ENCODE measurements at regions not wholly inside any gene's neighbourhood (a gene's known extent, or its start where the extent isn't known, plus 50 kb on each side); places are given as distances from the start of the nearest gene placed in this dataset.

- H3K27ac ChIP-seq (replicated peaks; ENCODE audit: low read length) = no peak overlapping the region
- no CpG with 5 or more reads among the region's 3 CpGs for WGBS, 2 donors (ENCODE audit: extremely low coverage in 2 of 2, insufficient read length in 2 of 2, insufficient replicate concordance in 1 of 2)
These were observed 2192.6 kb upstream of the AGA start for GRCh38 chr4:179634862-179635261.

GRCh38 chr4:179662522-179662921 lies 2220.3 kb upstream of the AGA start:
- DNase-seq (ENCODE audit: low spot score) = no peak
- no peak overlapping the region for H2BK12ac ChIP-seq (ENCODE audit: low read length)
- no peaks in the 10 kb centered on the region for H3K36me3 ChIP-seq (replicated peaks in 1 of 2; ENCODE audit: control insufficient read depth in 2 of 2, insufficient read depth in 2 of 2, low read length in 2 of 2)
- no peak overlapping the region for H3K9ac ChIP-seq (ENCODE audit: low read depth, low read length, poor library complexity)
- no peaks in the 10 kb centered on the region for H3K27me3 ChIP-seq (ENCODE audit: control insufficient read depth in 3 of 3, insufficient read depth in 3 of 3, low read depth in 1 of 3, low read length in 3 of 3)
- H3K4me3 ChIP-seq (ENCODE audit: low read length in 2 of 2) = no peak overlapping the region
- no peak overlapping the region for H3K23ac ChIP-seq (ENCODE audit: low read depth, low read length, poor library complexity)
- H3K18ac ChIP-seq (ENCODE audit: low read length) = no peak overlapping the region
- H2AK5ac ChIP-seq (ENCODE audit: low read depth, low read length) = no peak overlapping the region
- no peak overlapping the region for H2BK15ac ChIP-seq (ENCODE audit: low read length)
- no peaks in the 10 kb centered on the region for H3K9me3 ChIP-seq (replicated peaks in 1 of 2; ENCODE audit: control insufficient read depth in 2 of 2, insufficient read depth in 1 of 2, low read depth in 1 of 2, low read length in 2 of 2)
- H3K4me2 ChIP-seq (ENCODE audit: insufficient read depth, low read length, poor library complexity, severe bottlenecking) = no peak overlapping the region
- H3K4me1 ChIP-seq (ENCODE audit: control insufficient read depth in 2 of 2, insufficient read depth in 1 of 2, low read depth in 1 of 2, low read length in 2 of 2) = no peaks in the 10 kb centered on the region
- no peak overlapping the region for H2BK120ac ChIP-seq (ENCODE audit: low read depth, low read length)
- no peak overlapping the region for H4K8ac ChIP-seq (ENCODE audit: low read depth, low read length)
- H3K4ac ChIP-seq (ENCODE audit: low read length) = no peak overlapping the region
- H3K14ac ChIP-seq (ENCODE audit: low read length) = no peak overlapping the region
- H3K27ac ChIP-seq (replicated peaks; ENCODE audit: low read length) = no peak overlapping the region
- H4K91ac ChIP-seq (ENCODE audit: low read depth, low read length, poor library complexity) = no peak overlapping the region
- H3K79me1 ChIP-seq (ENCODE audit: low read depth, low read length) = no peaks in the 10 kb centered on the region
- H2AFZ ChIP-seq (ENCODE audit: low read length) = no peak overlapping the region
- H2BK5ac ChIP-seq (ENCODE audit: low read length) = no peak overlapping the region

More at GRCh38 chr4:179634862-179635261, 2192.6 kb upstream of the AGA start:
- DNase-seq (ENCODE audit: low spot score) = no peak
- H3K79me1 ChIP-seq (ENCODE audit: low read depth, low read length) = no peaks in the 10 kb centered on the region
- H2AFZ ChIP-seq (ENCODE audit: low read length) = no peak overlapping the region
- no peaks in the 10 kb centered on the region for H3K27me3 ChIP-seq (ENCODE audit: control insufficient read depth in 3 of 3, insufficient read depth in 3 of 3, low read depth in 1 of 3, low read length in 3 of 3)
- H3K4me3 ChIP-seq (ENCODE audit: low read length in 2 of 2) = no peak overlapping the region
- H3K9me3 ChIP-seq (replicated peaks in 1 of 2; ENCODE audit: control insufficient read depth in 2 of 2, insufficient read depth in 1 of 2, low read depth in 1 of 2, low read length in 2 of 2) = no peaks in the 10 kb centered on the region
- H2BK15ac ChIP-seq (ENCODE audit: low read length) = no peak overlapping the region
- no peak overlapping the region for H3K4ac ChIP-seq (ENCODE audit: low read length)
- H3K4me2 ChIP-seq (ENCODE audit: insufficient read depth, low read length, poor library complexity, severe bottlenecking) = no peak overlapping the region
- H3K36me3 ChIP-seq (replicated peaks in 1 of 2; ENCODE audit: control insufficient read depth in 2 of 2, insufficient read depth in 2 of 2, low read length in 2 of 2) = no peaks in the 10 kb centered on the region
- no peak overlapping the region for H3K23ac ChIP-seq (ENCODE audit: low read depth, low read length, poor library complexity)
- no peak overlapping the region for H2BK120ac ChIP-seq (ENCODE audit: low read depth, low read length)
- H2BK12ac ChIP-seq (ENCODE audit: low read length) = no peak overlapping the region
- H3K18ac ChIP-seq (ENCODE audit: low read length) = no peak overlapping the region
- H4K91ac ChIP-seq (ENCODE audit: low read depth, low read length, poor library complexity) = no peak overlapping the region
- no peak overlapping the region for H4K8ac ChIP-seq (ENCODE audit: low read depth, low read length)
- H3K14ac ChIP-seq (ENCODE audit: low read length) = no peak overlapping the region
- H3K9ac ChIP-seq (ENCODE audit: low read depth, low read length, poor library complexity) = no peak overlapping the region
- no peak overlapping the region for H2BK5ac ChIP-seq (ENCODE audit: low read length)
- H3K4me1 ChIP-seq (ENCODE audit: control insufficient read depth in 2 of 2, insufficient read depth in 1 of 2, low read depth in 1 of 2, low read length in 2 of 2) = no peaks in the 10 kb centered on the region
- H2AK5ac ChIP-seq (ENCODE audit: low read depth, low read length) = no peak overlapping the region

- peak overlapping the region; percentile 22 for H2BK12ac ChIP-seq (ENCODE audit: low read length)
- no peak overlapping the region for H3K27ac ChIP-seq (replicated peaks; ENCODE audit: low read length)
- no peak overlapping the region for H2AFZ ChIP-seq (ENCODE audit: low read length)
- no peak overlapping the region for H2BK120ac ChIP-seq (ENCODE audit: low read depth, low read length)
- no peak overlapping the region for H2BK15ac ChIP-seq (ENCODE audit: low read length)
- no peaks in the 10 kb centered on the region for H3K79me1 ChIP-seq (ENCODE audit: low read depth, low read length)
- peak overlapping the region; percentile 80 for H3K23ac ChIP-seq (ENCODE audit: low read depth, low read length, poor library complexity)
- no peaks in the 10 kb centered on the region for H3K27me3 ChIP-seq (ENCODE audit: control insufficient read depth in 3 of 3, insufficient read depth in 3 of 3, low read depth in 1 of 3, low read length in 3 of 3)
- no peak overlapping the region for H2AK5ac ChIP-seq (ENCODE audit: low read depth, low read length)
- no peak overlapping the region for H4K91ac ChIP-seq (ENCODE audit: low read depth, low read length, poor library complexity)
- H3K4me1 ChIP-seq (ENCODE audit: control insufficient read depth in 2 of 2, insufficient read depth in 1 of 2, low read depth in 1 of 2, low read length in 2 of 2) = no peaks in the 10 kb centered on the region
- peak overlapping the region in 1 of 2 donors; percentile 65 for H3K4me3 ChIP-seq (ENCODE audit: low read length in 2 of 2)
- WGBS, 2 donors (ENCODE audit: extremely low coverage in 2 of 2, insufficient read length in 2 of 2, insufficient replicate concordance in 1 of 2) = 100% methylated on average over 1 to 2 of the region's 6 CpGs
- H4K8ac ChIP-seq (ENCODE audit: low read depth, low read length) = no peak overlapping the region
- no peak overlapping the region for H3K4ac ChIP-seq (ENCODE audit: low read length)
- H3K36me3 ChIP-seq (replicated peaks in 1 of 2; ENCODE audit: control insufficient read depth in 2 of 2, insufficient read depth in 2 of 2, low read length in 2 of 2) = no peaks in the 10 kb centered on the region
- no peak overlapping the region for H3K18ac ChIP-seq (ENCODE audit: low read length)
- no peaks in the 10 kb centered on the region for H3K9me3 ChIP-seq (replicated peaks in 1 of 2; ENCODE audit: control insufficient read depth in 2 of 2, insufficient read depth in 1 of 2, low read depth in 1 of 2, low read length in 2 of 2)
- peak overlapping the region; percentile 56 for H3K14ac ChIP-seq (ENCODE audit: low read length)
- peak overlapping the region; percentile 44 for H3K9ac ChIP-seq (ENCODE audit: low read depth, low read length, poor library complexity)
- no peak overlapping the region for H2BK5ac ChIP-seq (ENCODE audit: low read length)
- no peak overlapping the region for H3K4me2 ChIP-seq (ENCODE audit: insufficient read depth, low read length, poor library complexity, severe bottlenecking)
- DNase-seq (ENCODE audit: low spot score) = no peak
These were observed 2221.6 kb upstream of the AGA start for GRCh38 chr4:179663641-179664429.

GRCh38 chr4:179664430-179665027 lies 2222.3 kb upstream of the AGA start:
- Histone ChIP-seq H3K4ac (ENCODE audit: low read length) (no peak overlapping the region), H3K4me3 (ENCODE audit: low read length in 2 of 2) (no peak overlapping the region), H2AFZ (ENCODE audit: low read length) (no peak overlapping the region), H2BK12ac (ENCODE audit: low read length) (no peak overlapping the region), H2BK15ac (ENCODE audit: low read length) (no peak overlapping the region), H3K27me3 (ENCODE audit: control insufficient read depth in 3 of 3, insufficient read depth in 3 of 3, low read depth in 1 of 3, low read length in 3 of 3) (no peaks in the 10 kb centered on the region), H4K91ac (ENCODE audit: low read depth, low read length, poor library complexity) (no peak overlapping the region), H4K8ac (ENCODE audit: low read depth, low read length) (no peak overlapping the region), H3K4me2 (ENCODE audit: insufficient read depth, low read length, poor library complexity, severe bottlenecking) (no peak overlapping the region), H3K79me1 (ENCODE audit: low read depth, low read length) (no peaks in the 10 kb centered on the region), H2AK5ac (ENCODE audit: low read depth, low read length) (no peak overlapping the region), H2BK5ac (ENCODE audit: low read length) (no peak overlapping the region), H3K4me1 (ENCODE audit: control insufficient read depth in 2 of 2, insufficient read depth in 1 of 2, low read depth in 1 of 2, low read length in 2 of 2) (no peaks in the 10 kb centered on the region), H3K18ac (ENCODE audit: low read length) (peak overlapping the region; percentile 67), H3K23ac (ENCODE audit: low read depth, low read length, poor library complexity) (no peak overlapping the region), H3K36me3 (replicated peaks in 1 of 2; ENCODE audit: control insufficient read depth in 2 of 2, insufficient read depth in 2 of 2, low read length in 2 of 2) (no peaks in the 10 kb centered on the region), H3K27ac (replicated peaks; ENCODE audit: low read length) (no peak overlapping the region), H3K14ac (ENCODE audit: low read length) (no peak overlapping the region), H3K9ac (ENCODE audit: low read depth, low read length, poor library complexity) (no peak overlapping the region), H3K9me3 (replicated peaks in 1 of 2; ENCODE audit: control insufficient read depth in 2 of 2, insufficient read depth in 1 of 2, low read depth in 1 of 2, low read length in 2 of 2) (no peaks in the 10 kb centered on the region), H2BK120ac (ENCODE audit: low read depth, low read length) (no peak overlapping the region)
- no peak for DNase-seq (ENCODE audit: low spot score)
- no CpG with 5 or more reads among the region's 9 CpGs for WGBS, 2 donors (ENCODE audit: extremely low coverage in 2 of 2, insufficient read length in 2 of 2, insufficient replicate concordance in 1 of 2)

Measured in neuronal stem cell (in vitro differentiated cells).